Activated naive CD4-positive, alpha-beta T cell treated with anti-CD3 and anti-CD28 coated beads, Interleukin-2, amount 50 U/mL, for 72 hours (primary cell): ENCODE measurements at regions not wholly inside any gene's neighbourhood (a gene's known extent, or its start where the extent isn't known, plus 50 kb on each side); places are given as distances from the start of the nearest gene placed in this dataset.

Source experiments
- ATAC-seq, 2 donors: fragments of 150-1000 bp; cut with Tn5 transposase; 2 replicates each; pipeline ENCODE4 v1.10.0; 2021; ENCODE audit warnings: mild to moderate bottlenecking in 2 of 2, moderate library complexity in 2 of 2
- DNase-seq, 2 donors: peaks; one replicate each; pipeline ENCODE4 v3.0.0; 2021 to 2022; ENCODE audit warnings: low spot score in 2 of 2
- H3K27ac Mint-ChIP-seq, 2 donors: one replicate each; pipeline ENCODE4 v1.8.0; 2022; ENCODE audit warnings: mild to moderate bottlenecking in 2 of 2, mixed read lengths in 2 of 2
- H3K36me3 Mint-ChIP-seq, 2 donors: one replicate each; pipeline ENCODE4 v1.8.0; 2022; ENCODE audit warnings: mixed read lengths in 2 of 2
- H3K9me3 Mint-ChIP-seq, 2 donors: one replicate each; pipeline ENCODE4 v1.8.0; 2022; ENCODE audit warnings: mixed read lengths in 2 of 2

- no peak for ATAC-seq
- no peak overlapping the region for H3K27ac Mint-ChIP-seq
- DNase-seq: no peak
- H3K9me3 Mint-ChIP-seq: no peaks in the 10 kb centered on the region
- H3K36me3 Mint-ChIP-seq: no peaks in the 10 kb centered on the region
Observed at GRCh38 chr6:91350146-91350908, 763.5 kb upstream of the MAP3K7 start.

- no peak for DNase-seq
- Mint-ChIP-seq H3K36me3 (no peaks in the 10 kb centered on the region), H3K9me3 (peaks cover 0 to 4% of the 10 kb centered on the region in 2 donors), H3K27ac (no peak overlapping the region)
- no peak for ATAC-seq
Observed at GRCh38 chr6:91341473-91341872, 754.6 kb upstream of the MAP3K7 start.

- Mint-ChIP-seq H3K9me3 (peaks cover 0 to 4% of the 10 kb centered on the region in 2 donors), H3K27ac (no peak overlapping the region), H3K36me3 (no peaks in the 10 kb centered on the region)
- ATAC-seq (no peak), DNase-seq (no peak)
Observed at GRCh38 chr6:91340896-91341395, 754.1 kb upstream of the MAP3K7 start.

- peaks cover 8 to 10% of the 10 kb centered on the region in 2 donors for H3K9me3 Mint-ChIP-seq
- DNase-seq: no peak
- H3K27ac Mint-ChIP-seq: no peak overlapping the region
- no peak for ATAC-seq
- no peaks in the 10 kb centered on the region for H3K36me3 Mint-ChIP-seq
Observed at GRCh38 chr6:91337967-91338366, 751.1 kb upstream of the MAP3K7 start.

GRCh38 chr6:91330896-91331295 lies 744.0 kb upstream of the MAP3K7 start:
- H3K9me3 Mint-ChIP-seq: peaks cover 8 to 18% of the 10 kb centered on the region in 2 donors
- no peak for ATAC-seq

GRCh38 chr6:91328241-91328640 lies 741.4 kb upstream of the MAP3K7 start:
- H3K9me3 Mint-ChIP-seq: peaks cover 0 to 11% of the 10 kb centered on the region in 2 donors
- no peak overlapping the region for H3K27ac Mint-ChIP-seq
- ATAC-seq: no peak
- no peaks in the 10 kb centered on the region for H3K36me3 Mint-ChIP-seq
- no peak for DNase-seq

More at GRCh38 chr6:91330896-91331295, 744.0 kb upstream of the MAP3K7 start:
- DNase-seq: no peak
- H3K27ac Mint-ChIP-seq: no peak overlapping the region
- no peaks in the 10 kb centered on the region for H3K36me3 Mint-ChIP-seq

GRCh38 chr6:91324711-91325110 lies 737.8 kb upstream of the MAP3K7 start:
- DNase-seq: no peak
- Mint-ChIP-seq H3K9me3 (no peaks in the 10 kb centered on the region), H3K36me3 (no peaks in the 10 kb centered on the region), H3K27ac (no peak overlapping the region)
- no peak for ATAC-seq

- Mint-ChIP-seq H3K27ac (no peak overlapping the region), H3K9me3 (peaks cover 0 to 3% of the 10 kb centered on the region in 2 donors), H3K36me3 (no peaks in the 10 kb centered on the region)
- ATAC-seq: no peak
- DNase-seq: no peak
Observed at GRCh38 chr6:91317984-91318383, 731.1 kb upstream of the MAP3K7 start.

GRCh38 chr6:91317247-91317835 lies 730.5 kb upstream of the MAP3K7 start:
- H3K9me3 Mint-ChIP-seq: peaks cover 0 to 3% of the 10 kb centered on the region in 2 donors
- no peak for ATAC-seq
- no peaks in the 10 kb centered on the region for H3K36me3 Mint-ChIP-seq
- H3K27ac Mint-ChIP-seq: no peak overlapping the region
- DNase-seq: no peak

GRCh38 chr6:91310178-91310577 lies 723.3 kb upstream of the MAP3K7 start:
- DNase-seq (no peak), ATAC-seq (no peak)
- no peak overlapping the region for H3K27ac Mint-ChIP-seq
- H3K9me3 Mint-ChIP-seq: no peaks in the 10 kb centered on the region
- no peaks in the 10 kb centered on the region for H3K36me3 Mint-ChIP-seq

- ATAC-seq (no peak), DNase-seq (no peak)
- H3K27ac Mint-ChIP-seq: no peak overlapping the region
- no peaks in the 10 kb centered on the region for H3K9me3 Mint-ChIP-seq
- no peaks in the 10 kb centered on the region for H3K36me3 Mint-ChIP-seq
Observed at GRCh38 chr6:91305755-91306154, 718.9 kb upstream of the MAP3K7 start.

- Mint-ChIP-seq H3K27ac (no peak overlapping the region), H3K36me3 (no peaks in the 10 kb centered on the region), H3K9me3 (no peaks in the 10 kb centered on the region)
- DNase-seq (no peak), ATAC-seq (no peak)
Observed at GRCh38 chr6:91304521-91304920, 717.6 kb upstream of the MAP3K7 start.

- no peak for DNase-seq
- Mint-ChIP-seq H3K36me3 (no peaks in the 10 kb centered on the region), H3K9me3 (no peaks in the 10 kb centered on the region), H3K27ac (no peak overlapping the region)
- no peak for ATAC-seq
Observed at GRCh38 chr6:91303326-91303725, 716.5 kb upstream of the MAP3K7 start.

- no peaks in the 10 kb centered on the region for H3K9me3 Mint-ChIP-seq
- ATAC-seq: no peak
- no peak overlapping the region for H3K27ac Mint-ChIP-seq
- no peaks in the 10 kb centered on the region for H3K36me3 Mint-ChIP-seq
- no peak for DNase-seq
Observed at GRCh38 chr6:91299544-91300491, 712.9 kb upstream of the MAP3K7 start.

- Mint-ChIP-seq H3K9me3 (no peaks in the 10 kb centered on the region), H3K36me3 (no peaks in the 10 kb centered on the region), H3K27ac (no peak overlapping the region)
- DNase-seq: no peak
- no peak for ATAC-seq
Observed at GRCh38 chr6:91298543-91299145, 711.8 kb upstream of the MAP3K7 start.

GRCh38 chr6:91293395-91293794 lies 706.5 kb upstream of the MAP3K7 start:
- no peak for DNase-seq
- no peak for ATAC-seq
- H3K36me3 Mint-ChIP-seq: no peaks in the 10 kb centered on the region
- no peak overlapping the region for H3K27ac Mint-ChIP-seq
- H3K9me3 Mint-ChIP-seq: no peaks in the 10 kb centered on the region

GRCh38 chr6:91291071-91291470 lies 704.2 kb upstream of the MAP3K7 start:
- H3K9me3 Mint-ChIP-seq: peaks cover 0 to 6% of the 10 kb centered on the region in 2 donors
- no peak overlapping the region for H3K27ac Mint-ChIP-seq

More at GRCh38 chr6:91291071-91291470, 704.2 kb upstream of the MAP3K7 start:
- H3K36me3 Mint-ChIP-seq: no peaks in the 10 kb centered on the region
- no peak for ATAC-seq
- DNase-seq: no peak
